Ascending aorta (tissue), 2 donors: ENCODE measurements at regions not wholly inside any gene's neighbourhood (a gene's known extent, or its start where the extent isn't known, plus 50 kb on each side); places are given as distances from the start of the nearest gene placed in this dataset.

ENCODE experiments used
- DNase-seq, 2 donors: peaks; one replicate each; pipeline ENCODE4 v3.0.0-alpha.2; 2019; ENCODE audit warnings: low spot score in 2 of 2
- H3K27ac ChIP-seq, 2 donors: fragments of 200-600 bp; sonication (generic); one replicate each; pipeline ENCODE4 v1.5.1; 2016 to 2017; ENCODE audit warnings: mild to moderate bottlenecking in 1 of 2
- H3K27me3 ChIP-seq: fragments of 200-600 bp; sonication (generic); one replicate; pipeline ENCODE4 v1.5.1; 2017
- H3K36me3 ChIP-seq, 2 donors: fragments of 200-600 bp; sonication (generic); one replicate each; pipeline ENCODE4 v1.5.1; 2016
- H3K4me1 ChIP-seq, 2 donors: fragments of 200-600 bp; sonication (generic); one replicate each; pipeline ENCODE4 v1.5.1; 2016 to 2017; ENCODE audit warnings: mild to moderate bottlenecking in 1 of 2
- H3K4me3 ChIP-seq, 2 donors: fragments of 200-600 bp; sonication (generic); one replicate each; pipeline ENCODE4 v1.5.1; 2016 to 2017; ENCODE audit warnings: mild to moderate bottlenecking in 1 of 2
- H3K9me3 ChIP-seq, 2 donors: fragments of 200-600 bp; sonication (generic); one replicate each; pipeline ENCODE4 v1.5.1; 2016
- CTCF ChIP-seq, 3 experiments: fragments of 200-600 bp in 2 of 3; fragments of 450-650 bp in 1 of 3; sonication (generic) in 2 of 3; IDR thresholded peaks; one replicate each; pipeline ENCODE4 v1.5.1; 2016 to 2019; ENCODE audit warnings: antibody characterized with exemption in 3 of 3, mild to moderate bottlenecking in 1 of 3, moderate library complexity in 1 of 3
- intact Hi-C: fragments of 100-400 bp; cut with DNase I; formaldehyde crosslinking; loops from one replicate; pipeline ENCODE4 v1.15.1; 2023

- intact Hi-C loops: no loop called here
- no peak for DNase-seq
- TF ChIP-seq CTCF (IDR thresholded peaks at IDR 0.05): no peak
- H3K27ac ChIP-seq: no peak overlapping the region
- H3K27me3 ChIP-seq: no peaks in the 10 kb centered on the region
- no peaks in the 10 kb centered on the region for H3K36me3 ChIP-seq
- H3K4me1 ChIP-seq: no peaks in the 10 kb centered on the region
- no peaks in the 10 kb centered on the region for H3K9me3 ChIP-seq
- no peak overlapping the region for H3K4me3 ChIP-seq
Observed at GRCh38 chr4:83894831-83895230, 358.9 kb downstream of the GPAT3 start.

GRCh38 chr4:83890816-83891215 is 354.9 kb downstream of the GPAT3 start:
- intact Hi-C loops: no loop called here
- no peak overlapping the region for H3K4me3 ChIP-seq
- H3K4me1 ChIP-seq: no peaks in the 10 kb centered on the region
- no peaks in the 10 kb centered on the region for H3K36me3 ChIP-seq
- TF ChIP-seq CTCF (IDR thresholded peaks at IDR 0.05): no peak
- H3K27me3 ChIP-seq: no peaks in the 10 kb centered on the region
- no peak for DNase-seq
- no peaks in the 10 kb centered on the region for H3K9me3 ChIP-seq
- H3K27ac ChIP-seq: no peak overlapping the region

GRCh38 chr4:83890231-83890630 is 354.3 kb downstream of the GPAT3 start:
- Histone ChIP-seq H3K27ac (no peak overlapping the region), H3K36me3 (no peaks in the 10 kb centered on the region), H3K4me1 (no peaks in the 10 kb centered on the region), H3K4me3 (no peak overlapping the region), H3K27me3 (no peaks in the 10 kb centered on the region), H3K9me3 (no peaks in the 10 kb centered on the region)
- no peak for TF ChIP-seq CTCF (IDR thresholded peaks at IDR 0.05)
- DNase-seq: no peak
- intact Hi-C loops: no loop called here

DNA sequence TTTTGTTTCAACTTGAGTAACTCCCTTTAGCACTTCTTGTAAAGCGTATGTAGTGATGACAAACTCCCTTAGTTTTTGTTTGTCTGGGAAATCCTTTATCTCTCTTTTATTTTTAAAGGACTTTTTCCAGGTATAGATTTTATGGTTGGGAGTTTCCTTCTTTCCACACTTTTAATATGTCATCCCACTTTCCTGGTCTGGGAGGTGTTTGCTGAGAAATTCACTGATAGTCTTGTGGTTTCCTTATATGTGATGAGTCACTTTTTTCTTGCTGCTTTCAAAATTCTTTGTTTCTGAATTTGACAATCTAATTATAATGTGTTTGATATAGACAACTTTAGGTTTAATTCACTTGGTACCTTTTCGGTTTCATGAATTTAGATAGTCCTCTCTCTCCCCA is 353.9 kb downstream of the GPAT3 start:
- TF ChIP-seq CTCF (IDR thresholded peaks at IDR 0.05): no peak
- intact Hi-C loops: no loop called here
- no peak for DNase-seq
- Histone ChIP-seq H3K9me3 (no peaks in the 10 kb centered on the region), H3K4me3 (no peak overlapping the region), H3K36me3 (no peaks in the 10 kb centered on the region), H3K27me3 (no peaks in the 10 kb centered on the region), H3K27ac (no peak overlapping the region), H3K4me1 (no peaks in the 10 kb centered on the region)

DNA sequence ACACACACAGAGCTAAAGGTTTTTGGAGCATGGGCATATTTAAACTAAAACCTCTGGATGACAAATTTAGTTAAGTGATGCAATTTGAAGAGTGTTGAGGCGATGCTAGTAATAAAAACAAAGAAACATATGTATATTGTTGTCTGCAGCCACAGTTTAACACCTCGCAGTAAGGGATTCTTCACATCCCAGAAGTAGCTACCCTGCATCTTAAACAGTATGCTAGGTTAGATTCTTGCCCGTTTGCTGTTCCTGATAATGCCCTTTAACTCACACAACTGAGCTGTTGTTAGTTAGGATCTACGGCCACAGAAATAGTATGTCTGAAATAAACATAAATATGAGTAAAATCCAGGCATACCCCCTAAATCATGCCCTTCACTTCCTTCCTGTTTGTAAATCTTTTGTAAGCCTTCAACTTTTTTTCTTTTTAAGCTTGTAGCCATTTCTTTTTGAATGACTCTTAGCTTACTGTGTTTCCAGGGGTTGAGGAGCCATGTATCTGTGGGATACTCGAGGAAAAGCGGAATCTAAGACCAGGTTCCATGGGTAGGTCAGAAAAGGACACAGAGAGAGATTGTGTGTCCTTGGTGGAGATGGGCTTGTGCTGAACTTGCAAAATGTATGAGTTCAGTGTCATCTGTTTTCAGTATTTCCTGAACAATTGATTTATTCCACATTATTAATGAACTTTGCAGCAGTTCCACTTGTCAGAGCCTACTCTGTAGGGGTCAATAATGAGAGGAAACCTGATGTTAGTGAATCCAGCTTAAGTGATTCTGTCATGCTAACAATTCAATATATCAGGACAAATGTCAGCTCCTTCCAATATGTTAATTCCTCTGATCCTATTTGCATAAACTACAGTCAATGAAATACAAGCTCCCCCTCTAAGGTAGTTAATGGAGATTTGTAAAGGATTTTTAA is 349.6 kb downstream of the GPAT3 start:
- Histone ChIP-seq H3K27me3 (no peaks in the 10 kb centered on the region), H3K9me3 (no peaks in the 10 kb centered on the region), H3K27ac (no peak overlapping the region), H3K4me1 (no peaks in the 10 kb centered on the region), H3K4me3 (no peak overlapping the region), H3K36me3 (no peaks in the 10 kb centered on the region)
- intact Hi-C loops: no loop called here
- no peak for DNase-seq
- TF ChIP-seq CTCF (IDR thresholded peaks at IDR 0.05): no peak
